HFF-Myc (cell line): ENCODE measurements at regions not wholly inside any gene's neighbourhood (a gene's known extent, or its start where the extent isn't known, plus 50 kb on each side); places are given as distances from the start of the nearest gene placed in this dataset.

ENCODE experiments used
- DNase-seq: peaks from one replicate; pipeline ENCODE4 v3.0.0-alpha.2; 2011; ENCODE audit warnings: low read depth; ENCODE audit errors: extremely low read depth
- H3K4me3 ChIP-seq: replicated peaks from 2 replicates; pipeline ENCODE4 v1.5.1; 2011; ENCODE audit warnings: low read depth, mild to moderate bottlenecking, control low read depth, low read length
- CTCF ChIP-seq: IDR thresholded peaks from 2 replicates; pipeline ENCODE4 v1.5.1; 2012; ENCODE audit warnings: mild to moderate bottlenecking, low read depth, low read length, control low read depth; ENCODE audit errors: missing control alignments

GRCh38 chr12:15045451-15045850 lies 72.6 kb downstream of the PDE6H start:
- no peak for TF ChIP-seq CTCF
- DNase-seq, result no peak

GRCh38 chr12:15047611-15048010 lies 74.8 kb downstream of the PDE6H start:
- TF ChIP-seq CTCF, result no peak
- DNase-seq, result no peak
- H3K4me3 ChIP-seq, result no peak overlapping the region

More at GRCh38 chr12:15045451-15045850, 72.6 kb downstream of the PDE6H start:
- H3K4me3 ChIP-seq, result no peak overlapping the region

- no peak overlapping the region for H3K4me3 ChIP-seq
- DNase-seq, result no peak
- TF ChIP-seq CTCF, result no peak
These were observed 76.8 kb downstream of the PDE6H start for GRCh38 chr12:15049461-15050153.

- DNase-seq, result peak; percentile 14
- H3K4me3 ChIP-seq, result no peak overlapping the region
- no peak for TF ChIP-seq CTCF
These were observed 77.8 kb downstream of the PDE6H start for GRCh38 chr12:15050659-15051058.

- no peak for DNase-seq
- H3K4me3 ChIP-seq, result no peak overlapping the region
- no peak for TF ChIP-seq CTCF
These were observed 79.8 kb downstream of the PDE6H start for GRCh38 chr12:15052691-15053090.

- no peak for DNase-seq
- no peak overlapping the region for H3K4me3 ChIP-seq
- no peak for TF ChIP-seq CTCF
These were observed 83.4 kb downstream of the PDE6H start for GRCh38 chr12:15056218-15056617.
